ENCODE measurements at regions not wholly inside any gene's neighbourhood (a gene's known extent, or its start where the extent isn't known, plus 50 kb on each side); places are given as distances from the start of the nearest gene placed in this dataset.

GRCh38 chr3:135458541-135459322 is 506.8 kb upstream of the PPP2R3A start:
- no peaks in the 10 kb centered on the region for H3K36me3 ChIP-seq (replicated peaks in 1 of 2; ENCODE audit: control insufficient read depth in 1 of 2, insufficient read depth in 2 of 2, low read length in 2 of 2)
- H3K9me3 ChIP-seq (replicated peaks in 1 of 2; ENCODE audit: control insufficient read depth in 1 of 2, insufficient read depth in 1 of 2, low read length in 2 of 2) = no peaks in the 10 kb centered on the region
- no peaks in the 10 kb centered on the region for H4K20me1 ChIP-seq (ENCODE audit: insufficient read depth, low read length)
- H3K4me1 ChIP-seq (ENCODE audit: control insufficient read depth in 1 of 2, insufficient read depth in 2 of 2, low read length in 2 of 2) = no peaks in the 10 kb centered on the region
- no peak overlapping the region for H3K27ac ChIP-seq (ENCODE audit: low read depth in 1 of 2, low read length in 2 of 2)
- TF ChIP-seq CTCF (IDR thresholded peaks at IDR 0.05) = no peak
- no peaks in the 10 kb centered on the region for H3K4me1 Mint-ChIP-seq
- H3K9ac ChIP-seq (ENCODE audit: insufficient read depth, low read length, poor library complexity, severe bottlenecking) = no peak overlapping the region
- H2AFZ ChIP-seq (ENCODE audit: insufficient read depth, low read depth, low read length, poor library complexity, severe bottlenecking) = no peak overlapping the region
- H3K4me3 Mint-ChIP-seq = no peak overlapping the region
- intact Hi-C loops (cut with micrococcal nuclease) = no loop called here
- H3K9me3 Mint-ChIP-seq = peaks cover 0 to 2% (median 0%) of the 10 kb centered on the region in 7 donors
- H3K79me2 ChIP-seq (ENCODE audit: insufficient read depth, low read length) = no peaks in the 10 kb centered on the region
- H3K4me3 ChIP-seq (replicated peaks in 1 of 3; ENCODE audit: low read depth in 2 of 3, low read length in 3 of 3) = no peak overlapping the region
- H3K27ac Mint-ChIP-seq = no peak overlapping the region
- no peak overlapping the region for H3K4me2 ChIP-seq (replicated peaks; ENCODE audit: extremely low read depth, low read length, poor library complexity, severe bottlenecking)
- H3K27me3 ChIP-seq (ENCODE audit: control insufficient read depth in 2 of 2, insufficient read depth in 2 of 2, low read length in 2 of 2) = no peaks in the 10 kb centered on the region
- no CpG with 5 or more reads among the region's 10 CpGs for WGBS (ENCODE audit: insufficient coverage)
- H3K36me3 Mint-ChIP-seq = no peaks in the 10 kb centered on the region
- no peak for DNase-seq
- peaks cover 1 to 3% (median 3%) of the 10 kb centered on the region in 3 donors for H3K27me3 Mint-ChIP-seq (ENCODE audit: low read depth in 3 of 3)

GRCh38 chr3:135460273-135460672 is 505.3 kb upstream of the PPP2R3A start:
- no peak overlapping the region for H3K4me3 ChIP-seq (replicated peaks in 1 of 3; ENCODE audit: low read depth in 2 of 3, low read length in 3 of 3)
- no peaks in the 10 kb centered on the region for H3K27me3 ChIP-seq (ENCODE audit: control insufficient read depth in 2 of 2, insufficient read depth in 2 of 2, low read length in 2 of 2)
- TF ChIP-seq CTCF (IDR thresholded peaks at IDR 0.05) = no peak
- no CpG with 5 or more reads among the region's 1 CpG for WGBS (ENCODE audit: insufficient coverage)
- no peaks in the 10 kb centered on the region for H3K4me1 ChIP-seq (ENCODE audit: control insufficient read depth in 1 of 2, insufficient read depth in 2 of 2, low read length in 2 of 2)
- no peaks in the 10 kb centered on the region for H3K79me2 ChIP-seq (ENCODE audit: insufficient read depth, low read length)
- no peak overlapping the region for H3K9ac ChIP-seq (ENCODE audit: insufficient read depth, low read length, poor library complexity, severe bottlenecking)
- H3K27ac Mint-ChIP-seq = no peak overlapping the region
- no peak overlapping the region for H3K4me3 Mint-ChIP-seq
- H3K4me1 Mint-ChIP-seq = no peaks in the 10 kb centered on the region
- H2AFZ ChIP-seq (ENCODE audit: insufficient read depth, low read depth, low read length, poor library complexity, severe bottlenecking) = no peak overlapping the region
- no peaks in the 10 kb centered on the region for H4K20me1 ChIP-seq (ENCODE audit: insufficient read depth, low read length)
- H3K4me2 ChIP-seq (replicated peaks; ENCODE audit: extremely low read depth, low read length, poor library complexity, severe bottlenecking) = no peak overlapping the region
- no peak overlapping the region for H3K27ac ChIP-seq (ENCODE audit: low read depth in 1 of 2, low read length in 2 of 2)
- H3K36me3 Mint-ChIP-seq = no peaks in the 10 kb centered on the region
- peaks cover 1 to 3% (median 1%) of the 10 kb centered on the region in 3 donors for H3K27me3 Mint-ChIP-seq (ENCODE audit: low read depth in 3 of 3)
- no peaks in the 10 kb centered on the region for H3K9me3 ChIP-seq (replicated peaks in 1 of 2; ENCODE audit: control insufficient read depth in 1 of 2, insufficient read depth in 1 of 2, low read length in 2 of 2)
- intact Hi-C loops (cut with micrococcal nuclease) = no loop called here
- no peaks in the 10 kb centered on the region for H3K36me3 ChIP-seq (replicated peaks in 1 of 2; ENCODE audit: control insufficient read depth in 1 of 2, insufficient read depth in 2 of 2, low read length in 2 of 2)
- peaks cover 0 to 2% (median 0%) of the 10 kb centered on the region in 7 donors for H3K9me3 Mint-ChIP-seq
- no peak for DNase-seq
